Transverse colon (tissue), 4 donors: ENCODE measurements at regions not wholly inside any gene's neighbourhood (a gene's known extent, or its start where the extent isn't known, plus 50 kb on each side); places are given as distances from the start of the nearest gene placed in this dataset.

ENCODE experiments used
- DNase-seq: peaks from one replicate; pipeline ENCODE4 v3.0.0-alpha.2; 2019
- H3K27ac ChIP-seq, 4 donors: fragments of 200-600 bp; sonication (generic); 2 replicates each; pipeline ENCODE4 v1.5.1; 2016 to 2018; ENCODE audit warnings: inconsistent platforms in 4 of 4
- H3K27me3 ChIP-seq: fragments of 200-600 bp; sonication (generic); 2 replicates; pipeline ENCODE4 v1.5.1; 2017; ENCODE audit warnings: inconsistent platforms
- H3K36me3 ChIP-seq, 4 donors: fragments of 200-600 bp; sonication (generic); 2 replicates each; pipeline ENCODE4 v1.5.1; 2017 to 2019; ENCODE audit warnings: inconsistent platforms in 4 of 4
- H3K4me1 ChIP-seq, 4 donors: fragments of 200-600 bp; sonication (generic); 2 replicates each; pipeline ENCODE4 v1.5.1; 2017 to 2020; ENCODE audit warnings: inconsistent platforms in 4 of 4
- H3K4me3 ChIP-seq, 4 donors: fragments of 200-600 bp; sonication (generic); 1 replicate in 1 of 4; 2 replicates in 3 of 4; pipeline versions ENCODE4 v1.5.1 to v1.6.1; 2017 to 2019; ENCODE audit warnings: inconsistent platforms in 4 of 4
- H3K9me3 ChIP-seq, 2 donors: fragments of 200-600 bp; sonication (generic); 2 replicates each; pipeline ENCODE4 v1.5.1; 2017 to 2019; ENCODE audit warnings: inconsistent platforms in 2 of 2
- EP300 ChIP-seq: sonication (generic); formaldehyde crosslinking; IDR thresholded peaks from one replicate; pipeline ENCODE4 v1.6.1; 2017; ENCODE audit warnings: antibody characterized with exemption, low read depth
- POLR2A ChIP-seq: fragments of 450-650 bp; IDR thresholded peaks from one replicate; pipeline ENCODE4 v1.6.1; 2016; ENCODE audit warnings: antibody characterized with exemption, mild to moderate bottlenecking, moderate library complexity
- POLR2AphosphoS5 ChIP-seq, 3 donors: sonication (generic); formaldehyde crosslinking; IDR thresholded peaks; one replicate each; pipeline ENCODE4 v1.6.1; 2016; ENCODE audit warnings: antibody characterized with exemption in 3 of 3
- WGBS, 2 donors: methylation state at CpG; one replicate each; pipeline ENCODE4 v1.1.5; 2018; ENCODE audit warnings: low coverage in 1 of 2; 5-methylcytosine and 5-hydroxymethylcytosine counted together
- in situ Hi-C, 4 donors: fragments of 200-750 bp; cut with MboI; loops; one replicate each; pipeline versions ENCODE4 v1.15.0 to v1.15.1; 2017; ENCODE audit warnings: low sequenced_read_pairs in 3 of 4, low pct_ligation_motif_present in 1 of 4, low pct_unique_long_range_greater_than_20kb in 1 of 4
- intact Hi-C: fragments of 100-400 bp; cut with DNase I; formaldehyde crosslinking; loops from one replicate; pipeline ENCODE4 v1.15.1; 2023; ENCODE audit warnings: low total_unique reads
- TF ChIP-seq, protein P1 (sequence below), 5 experiments: fragments of 200-600 bp in 3 of 5; fragments of 450-650 bp in 2 of 5; sonication (generic) in 3 of 5; IDR thresholded peaks; 1 replicate in 2 of 5; 2 replicates in 3 of 5; pipeline ENCODE4 v1.5.1; 2016 to 2017; ENCODE audit warnings: antibody characterized with exemption in 5 of 5, inconsistent platforms in 3 of 5, mild to moderate bottlenecking in 2 of 5, moderate library complexity in 1 of 5

DNA sequence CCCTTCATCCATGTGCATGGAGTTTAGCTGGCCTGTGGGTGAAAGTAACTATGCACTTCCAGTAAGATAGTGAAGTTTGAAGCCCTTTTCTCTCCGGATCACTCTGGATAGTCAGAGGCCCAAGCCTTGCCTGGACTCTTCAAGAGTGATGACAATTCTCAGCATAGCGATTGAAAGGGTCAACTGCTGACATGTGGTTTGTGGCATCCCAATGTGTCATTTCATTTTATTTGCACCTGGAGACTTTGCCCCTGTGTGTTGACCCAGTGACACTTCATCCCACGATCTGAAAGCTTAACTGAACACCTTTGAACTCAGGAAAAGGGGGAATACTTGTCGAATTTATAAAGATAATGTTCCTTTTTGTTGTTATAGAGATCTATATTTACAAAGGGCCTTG is 711.9 kb upstream of the TMEM132C start:
- Histone ChIP-seq H3K27ac (no peak overlapping the region), H3K4me1 (no peaks in the 10 kb centered on the region), H3K36me3 (no peaks in the 10 kb centered on the region), H3K27me3 (no peaks in the 10 kb centered on the region), H3K4me3 (no peak overlapping the region), H3K9me3 (no peaks in the 10 kb centered on the region)
- TF ChIP-seq POLR2A (no peak), POLR2AphosphoS5 (IDR thresholded peaks at IDR 0.05) (no peak), EP300 (no peak)
- TF ChIP-seq, protein P1, sequence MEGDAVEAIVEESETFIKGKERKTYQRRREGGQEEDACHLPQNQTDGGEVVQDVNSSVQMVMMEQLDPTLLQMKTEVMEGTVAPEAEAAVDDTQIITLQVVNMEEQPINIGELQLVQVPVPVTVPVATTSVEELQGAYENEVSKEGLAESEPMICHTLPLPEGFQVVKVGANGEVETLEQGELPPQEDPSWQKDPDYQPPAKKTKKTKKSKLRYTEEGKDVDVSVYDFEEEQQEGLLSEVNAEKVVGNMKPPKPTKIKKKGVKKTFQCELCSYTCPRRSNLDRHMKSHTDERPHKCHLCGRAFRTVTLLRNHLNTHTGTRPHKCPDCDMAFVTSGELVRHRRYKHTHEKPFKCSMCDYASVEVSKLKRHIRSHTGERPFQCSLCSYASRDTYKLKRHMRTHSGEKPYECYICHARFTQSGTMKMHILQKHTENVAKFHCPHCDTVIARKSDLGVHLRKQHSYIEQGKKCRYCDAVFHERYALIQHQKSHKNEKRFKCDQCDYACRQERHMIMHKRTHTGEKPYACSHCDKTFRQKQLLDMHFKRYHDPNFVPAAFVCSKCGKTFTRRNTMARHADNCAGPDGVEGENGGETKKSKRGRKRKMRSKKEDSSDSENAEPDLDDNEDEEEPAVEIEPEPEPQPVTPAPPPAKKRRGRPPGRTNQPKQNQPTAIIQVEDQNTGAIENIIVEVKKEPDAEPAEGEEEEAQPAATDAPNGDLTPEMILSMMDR (IDR thresholded peaks at IDR 0.05), result no peak
- WGBS, 2 donors, result 46 to 50% methylated on average over 4 of the region's 4 CpGs
- intact Hi-C loops (no loop called here), in situ Hi-C loops (no loop called here)
- no peak for DNase-seq

- no peaks in the 10 kb centered on the region for H3K9me3 ChIP-seq
- no peak overlapping the region for H3K27ac ChIP-seq
- in situ Hi-C loops, result no loop called here
- intact Hi-C loops, result no loop called here
- H3K27me3 ChIP-seq, result no peaks in the 10 kb centered on the region
- H3K4me1 ChIP-seq, result no peaks in the 10 kb centered on the region
- TF ChIP-seq POLR2A (no peak), EP300 (no peak), POLR2AphosphoS5 (IDR thresholded peaks at IDR 0.05) (no peak)
- TF ChIP-seq, protein P1 (IDR thresholded peaks at IDR 0.05), result no peak
- H3K4me3 ChIP-seq, result no peak overlapping the region
- no peak for DNase-seq
- H3K36me3 ChIP-seq, result no peaks in the 10 kb centered on the region
Observed at GRCh38 chr12:127556231-127556886, 710.6 kb upstream of the TMEM132C start.

DNA sequence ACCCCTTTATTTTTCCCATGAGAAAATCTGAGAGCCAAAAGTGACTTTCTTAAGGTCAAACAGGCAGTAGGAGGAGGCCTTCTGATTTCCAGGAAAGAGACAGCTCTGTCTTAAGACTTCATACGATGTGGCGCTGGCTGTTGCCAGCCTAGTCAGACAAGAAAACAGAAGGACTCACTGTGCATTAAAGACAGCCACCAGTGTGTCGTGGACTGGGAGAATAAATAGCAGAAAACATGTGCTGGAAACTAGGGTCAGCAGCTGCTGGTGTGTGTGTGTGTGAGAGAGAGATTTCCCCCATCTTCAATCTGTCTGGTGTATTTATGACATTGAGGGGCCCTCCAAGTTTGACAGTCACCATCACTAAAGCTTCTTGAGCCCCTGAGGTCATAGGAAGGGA is 708.6 kb upstream of the TMEM132C start:
- WGBS, 2 donors, result 70% methylated on average over 3 of the region's 3 CpGs; no CpG with 5 or more reads in 1 of the 2 donors

DNA sequence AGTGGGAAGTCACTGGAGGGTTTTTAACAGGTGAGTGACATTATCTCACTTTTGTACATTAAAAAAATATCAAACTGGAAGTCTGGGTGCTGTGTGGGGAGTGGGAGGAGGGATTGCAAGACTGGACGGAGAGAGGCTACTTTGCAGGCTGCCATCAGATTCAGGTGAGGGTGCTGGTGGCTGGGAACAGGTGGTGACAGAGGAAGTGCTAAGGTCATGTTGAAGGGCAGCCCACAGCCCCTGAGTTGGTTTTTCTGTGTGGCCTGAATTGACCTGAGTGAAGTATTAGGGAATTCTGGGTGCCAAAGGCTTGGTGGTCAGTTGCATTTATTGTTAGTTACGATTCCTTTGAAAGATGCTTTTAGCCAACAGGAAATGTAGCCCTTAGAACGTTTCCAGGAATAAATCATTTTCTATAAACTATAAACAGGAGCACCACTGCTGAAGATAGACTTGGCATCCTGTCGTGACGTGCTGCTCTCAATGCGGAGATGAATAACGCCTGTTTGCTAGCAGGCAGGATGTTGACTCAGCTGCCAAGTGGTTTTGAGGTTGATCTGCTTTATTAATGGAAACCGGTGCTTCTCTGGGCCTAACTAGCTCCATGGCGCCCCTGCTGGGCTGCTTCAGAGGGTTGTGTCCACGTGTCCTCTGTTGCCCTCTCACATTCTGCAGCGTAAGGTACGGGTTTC is 707.5 kb upstream of the TMEM132C start:
- TF ChIP-seq, protein P1 (IDR thresholded peaks at IDR 0.05), result no peak
- TF ChIP-seq POLR2A (no peak), POLR2AphosphoS5 (IDR thresholded peaks at IDR 0.05) (no peak), EP300 (no peak)
- H3K27me3 ChIP-seq, result no peaks in the 10 kb centered on the region
- no peaks in the 10 kb centered on the region for H3K9me3 ChIP-seq
- intact Hi-C loops (no loop called here), in situ Hi-C loops (no loop called here)
- no peak overlapping the region for H3K4me3 ChIP-seq
- H3K4me1 ChIP-seq, result no peaks in the 10 kb centered on the region
- no peak overlapping the region for H3K27ac ChIP-seq
- peak; percentile 22 for DNase-seq
- no peaks in the 10 kb centered on the region for H3K36me3 ChIP-seq
- WGBS, 2 donors, result 25 to 42% methylated on average over 9 to 12 of the region's 12 CpGs

More for the DNA sequence above, 708.6 kb upstream of the TMEM132C start:
- intact Hi-C loops, result no loop called here
- TF ChIP-seq EP300, result no peak
- TF ChIP-seq, protein P1 (IDR thresholded peaks at IDR 0.05), result no peak
- TF ChIP-seq POLR2A, result no peak
- no peak for TF ChIP-seq POLR2AphosphoS5 (IDR thresholded peaks at IDR 0.05)
- Histone ChIP-seq H3K4me1 (no peaks in the 10 kb centered on the region), H3K36me3 (no peaks in the 10 kb centered on the region), H3K9me3 (no peaks in the 10 kb centered on the region), H3K4me3 (no peak overlapping the region), H3K27me3 (no peaks in the 10 kb centered on the region), H3K27ac (no peak overlapping the region)
- in situ Hi-C loops, result no loop called here
- DNase-seq, result no peak
